ENCODE measurements at regions not wholly inside any gene's neighbourhood (a gene's known extent, or its start where the extent isn't known, plus 50 kb on each side); places are given as distances from the start of the nearest gene placed in this dataset.

- no peak overlapping the region for H3K4me3 ChIP-seq (ENCODE audit: low read depth, low read length)
- H3K9me3 ChIP-seq (ENCODE audit: severe bottlenecking): no peaks in the 10 kb centered on the region
- peaks cover 95% of the 10 kb centered on the region for H3K27me3 ChIP-seq (ENCODE audit: insufficient read depth, low read depth, severe bottlenecking)
- TF ChIP-seq CTCF (IDR thresholded peaks at IDR 0.05; ENCODE audit: low read depth, low read length): no peak
- no peaks in the 10 kb centered on the region for H3K36me3 ChIP-seq
- no peak overlapping the region for H3K27ac ChIP-seq
- no peak for DNase-seq
Measured at GRCh38 chr2:66382091-66382490, 52.8 kb upstream of the MEIS1 start.

GRCh38 chr2:66379473-66379872, 55.5 kb upstream of the MEIS1 start:
- Histone ChIP-seq H3K36me3 (no peaks in the 10 kb centered on the region), H3K27me3 (ENCODE audit: insufficient read depth, low read depth, severe bottlenecking) (peaks cover 99% of the 10 kb centered on the region), H3K9me3 (ENCODE audit: severe bottlenecking) (no peaks in the 10 kb centered on the region), H3K27ac (no peak overlapping the region), H3K4me3 (ENCODE audit: low read depth, low read length) (no peak overlapping the region)
- DNase-seq: no peak
- no peak for TF ChIP-seq CTCF (IDR thresholded peaks at IDR 0.05; ENCODE audit: low read depth, low read length)

GRCh38 chr2:66377832-66378231, 57.1 kb upstream of the MEIS1 start:
- Histone ChIP-seq H3K9me3 (ENCODE audit: severe bottlenecking) (no peaks in the 10 kb centered on the region), H3K27ac (no peak overlapping the region), H3K4me3 (ENCODE audit: low read depth, low read length) (no peak overlapping the region), H3K36me3 (no peaks in the 10 kb centered on the region), H3K27me3 (ENCODE audit: insufficient read depth, low read depth, severe bottlenecking) (peaks cover 98% of the 10 kb centered on the region)
- DNase-seq: no peak
- TF ChIP-seq CTCF (IDR thresholded peaks at IDR 0.05; ENCODE audit: low read depth, low read length): no peak

GRCh38 chr2:66370824-66371223, 64.1 kb upstream of the MEIS1 start:
- DNase-seq: no peak
- Histone ChIP-seq H3K4me3 (ENCODE audit: low read depth, low read length) (no peak overlapping the region), H3K27me3 (ENCODE audit: insufficient read depth, low read depth, severe bottlenecking) (peaks cover 86% of the 10 kb centered on the region), H3K36me3 (no peaks in the 10 kb centered on the region), H3K9me3 (ENCODE audit: severe bottlenecking) (no peaks in the 10 kb centered on the region), H3K27ac (no peak overlapping the region)
- no peak for TF ChIP-seq CTCF (IDR thresholded peaks at IDR 0.05; ENCODE audit: low read depth, low read length)

DNA sequence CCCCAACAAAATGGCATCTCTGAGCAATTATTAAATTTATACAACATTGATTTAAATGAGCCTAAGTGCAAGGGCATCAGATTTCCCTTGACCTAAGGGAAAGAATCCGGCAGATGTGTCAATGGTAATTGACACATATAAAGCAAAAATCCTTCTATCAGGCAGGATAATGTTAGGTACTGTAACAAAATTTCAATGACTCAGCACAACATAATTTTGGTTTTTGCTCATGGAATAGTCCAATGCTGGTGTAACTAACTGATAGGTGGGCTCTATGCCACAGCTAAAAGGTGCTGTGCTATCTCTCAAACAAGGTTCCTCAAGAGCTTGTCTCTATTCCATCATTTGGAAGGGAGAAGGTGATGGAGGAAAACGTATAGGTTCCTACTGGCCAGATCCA, 68.3 kb upstream of the MEIS1 start:
- Histone ChIP-seq H3K4me3 (ENCODE audit: low read depth, low read length) (no peak overlapping the region), H3K27me3 (ENCODE audit: insufficient read depth, low read depth, severe bottlenecking) (peaks cover 83% of the 10 kb centered on the region), H3K36me3 (no peaks in the 10 kb centered on the region), H3K9me3 (ENCODE audit: severe bottlenecking) (no peaks in the 10 kb centered on the region), H3K27ac (no peak overlapping the region)
- TF ChIP-seq CTCF (IDR thresholded peaks at IDR 0.05; ENCODE audit: low read depth, low read length): no peak
- DNase-seq: no peak

DNA sequence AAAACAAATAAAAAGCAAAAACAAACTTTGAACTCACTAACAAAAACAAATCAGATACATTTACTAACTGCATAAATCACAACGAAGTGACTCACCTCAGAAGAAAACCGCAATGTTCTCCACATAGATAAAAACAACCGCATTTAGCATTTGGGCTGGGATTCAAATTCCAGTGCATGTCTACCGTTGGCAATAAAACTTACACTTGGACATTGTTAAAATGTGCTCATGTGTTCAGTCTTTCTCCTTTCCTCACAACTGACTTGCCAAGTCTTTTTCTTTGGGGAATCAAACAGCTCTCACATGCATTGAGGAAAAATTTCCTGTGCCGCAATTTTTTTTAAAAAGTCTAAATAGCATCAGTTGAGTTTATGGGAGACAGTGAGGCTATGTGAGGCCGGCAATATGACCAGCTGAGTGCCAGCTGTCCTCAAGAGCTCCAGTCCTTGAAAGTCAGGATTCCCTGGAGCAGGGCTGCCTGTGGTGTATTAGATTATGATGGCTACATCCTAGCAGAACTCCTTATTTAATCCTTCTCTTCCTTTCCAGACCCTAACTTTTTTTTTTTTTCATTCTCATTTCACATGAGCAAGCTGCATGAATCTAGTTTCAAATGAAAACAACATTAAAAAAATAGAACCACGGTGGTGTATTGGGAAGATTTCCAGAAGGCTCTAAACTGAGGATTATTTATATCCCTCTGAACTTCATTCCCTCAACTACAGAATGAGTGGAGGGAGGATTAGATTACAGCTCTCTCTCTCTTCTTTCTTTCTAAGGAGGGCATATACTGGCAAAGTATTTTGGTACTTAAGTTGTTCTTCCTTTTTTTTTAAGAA, 70.2 kb upstream of the MEIS1 start:
- Histone ChIP-seq H3K4me3 (ENCODE audit: low read depth, low read length) (no peak overlapping the region), H3K27ac (no peak overlapping the region), H3K27me3 (ENCODE audit: insufficient read depth, low read depth, severe bottlenecking) (peaks cover 86% of the 10 kb centered on the region), H3K9me3 (ENCODE audit: severe bottlenecking) (no peaks in the 10 kb centered on the region), H3K36me3 (no peaks in the 10 kb centered on the region)
- TF ChIP-seq CTCF (IDR thresholded peaks at IDR 0.05; ENCODE audit: low read depth, low read length): no peak
- no peak for DNase-seq

Measured in WERI-Rb-1 (cell line).